ACC112 (cell line): ENCODE measurements at regions not wholly inside any gene's neighbourhood (a gene's known extent, or its start where the extent isn't known, plus 50 kb on each side); places are given as distances from the start of the nearest gene placed in this dataset.

Source experiments
- H2AFZ ChIP-seq: fragments of 200-600 bp; sonication (generic); one replicate; pipeline ENCODE4 v1.6.0; 2017; ENCODE audit warnings: antibody characterized with exemption, low read length; ENCODE audit not compliant: unreplicated experiment
- H3K27ac ChIP-seq: fragments of 200-600 bp; sonication (generic); 2 replicates; pipeline ENCODE4 v1.5.1; 2014; ENCODE audit warnings: low read depth, mild to moderate bottlenecking, antibody characterized with exemption, low read length, moderate library complexity
- H3K27me3 ChIP-seq: fragments of 200-600 bp; sonication (generic); 2 replicates; pipeline ENCODE4 v1.6.1; 2014; ENCODE audit warnings: mild to moderate bottlenecking, antibody characterized with exemption, low read length, moderate library complexity, mixed read lengths; ENCODE audit not compliant: insufficient read depth
- H3K36me3 ChIP-seq: fragments of 200-600 bp; sonication (generic); 2 replicates; pipeline ENCODE4 v1.6.1; 2016; ENCODE audit warnings: mild to moderate bottlenecking, antibody characterized with exemption, low read length, moderate library complexity, mixed read lengths; ENCODE audit not compliant: insufficient read depth
- H3K4me1 ChIP-seq: fragments of 200-600 bp; sonication (generic); one replicate; pipeline ENCODE4 v1.6.1; 2016; ENCODE audit warnings: low read length, mixed read lengths; ENCODE audit not compliant: insufficient read depth, unreplicated experiment, control insufficient read depth
- H3K4me3 ChIP-seq: fragments of 200-600 bp; sonication (generic); 2 replicates; pipeline ENCODE4 v1.5.1; 2014; ENCODE audit warnings: mild to moderate bottlenecking, low read depth, low read length
- H3K79me2 ChIP-seq: fragments of 200-600 bp; sonication (generic); one replicate; pipeline ENCODE4 v1.6.0; 2016; ENCODE audit warnings: low read length; ENCODE audit not compliant: control insufficient read depth, unreplicated experiment, insufficient read depth

GRCh38 chr18:40380686-40381439 lies 1574.2 kb upstream of the PIK3C3 start:
- H3K36me3 ChIP-seq = no peaks in the 10 kb centered on the region
- H3K27me3 ChIP-seq = no peaks in the 10 kb centered on the region
- no peak overlapping the region for H3K27ac ChIP-seq
- H2AFZ ChIP-seq = no peak overlapping the region
- no peaks in the 10 kb centered on the region for H3K79me2 ChIP-seq
- H3K4me3 ChIP-seq = no peak overlapping the region
- no peaks in the 10 kb centered on the region for H3K4me1 ChIP-seq

- Histone ChIP-seq H3K36me3 (no peaks in the 10 kb centered on the region), H3K4me3 (no peak overlapping the region), H3K79me2 (no peaks in the 10 kb centered on the region), H2AFZ (no peak overlapping the region), H3K4me1 (peaks cover 12% of the 10 kb centered on the region), H3K27ac (no peak overlapping the region), H3K27me3 (no peaks in the 10 kb centered on the region)
Measured at GRCh38 chr18:40375837-40376236, 1579.2 kb upstream of the PIK3C3 start.

GRCh38 chr18:40371673-40372072 lies 1583.4 kb upstream of the PIK3C3 start:
- H3K79me2 ChIP-seq = no peaks in the 10 kb centered on the region
- H3K4me3 ChIP-seq = no peak overlapping the region
- H3K27ac ChIP-seq = peak overlapping the region; percentile 31; the same call in 1 of the 2 replicates
- H3K36me3 ChIP-seq = no peaks in the 10 kb centered on the region
- no peak overlapping the region for H2AFZ ChIP-seq
- H3K27me3 ChIP-seq = no peaks in the 10 kb centered on the region
- peaks cover 12% of the 10 kb centered on the region for H3K4me1 ChIP-seq

DNA sequence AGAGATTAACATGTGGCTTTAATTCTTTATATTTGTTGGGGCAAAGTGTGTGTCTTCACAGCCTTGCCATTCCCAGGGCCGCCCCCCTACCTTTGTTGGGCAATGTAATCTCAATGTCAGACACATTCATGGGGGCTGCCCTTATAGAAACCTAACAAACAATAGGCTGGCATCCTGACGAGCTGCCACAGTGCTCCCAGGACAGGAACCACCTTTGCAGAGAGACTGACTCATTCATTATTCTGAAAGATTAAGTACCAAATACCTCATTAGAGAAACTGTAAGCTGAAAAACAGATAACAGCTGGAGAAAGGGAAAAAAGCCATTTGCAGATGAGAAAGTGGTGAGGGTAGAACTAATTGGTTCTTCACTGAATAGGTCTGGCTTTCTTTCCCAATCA lies 1587.5 kb upstream of the PIK3C3 start:
- no peak overlapping the region for H3K27ac ChIP-seq
- no peaks in the 10 kb centered on the region for H3K27me3 ChIP-seq
- H3K36me3 ChIP-seq = no peaks in the 10 kb centered on the region
- no peaks in the 10 kb centered on the region for H3K79me2 ChIP-seq
- H2AFZ ChIP-seq = no peak overlapping the region
- no peak overlapping the region for H3K4me3 ChIP-seq
- peaks cover 12% of the 10 kb centered on the region for H3K4me1 ChIP-seq

DNA sequence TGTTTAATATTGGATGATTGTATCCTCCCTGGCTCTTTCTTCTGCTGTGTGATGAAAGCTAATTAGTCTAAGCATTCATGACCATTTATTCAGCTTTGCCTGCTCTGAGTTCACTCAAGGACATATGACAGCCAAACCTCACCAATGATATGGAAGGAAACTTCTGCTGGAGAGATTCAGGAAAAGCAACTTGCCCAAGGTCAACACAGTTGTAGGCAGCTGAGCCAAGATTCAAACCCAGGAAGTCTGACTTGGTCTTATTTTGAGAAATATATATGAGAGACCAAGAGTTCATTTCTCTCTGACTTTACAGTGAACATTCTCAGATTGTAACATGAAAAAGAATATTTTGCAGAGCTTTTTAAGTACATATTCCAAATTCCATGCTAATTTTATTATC lies 1588.5 kb upstream of the PIK3C3 start:
- no peaks in the 10 kb centered on the region for H3K27me3 ChIP-seq
- no peak overlapping the region for H3K4me3 ChIP-seq
- no peak overlapping the region for H3K27ac ChIP-seq
- H2AFZ ChIP-seq = no peak overlapping the region
- H3K79me2 ChIP-seq = no peaks in the 10 kb centered on the region
- peaks cover 4% of the 10 kb centered on the region for H3K4me1 ChIP-seq
- H3K36me3 ChIP-seq = no peaks in the 10 kb centered on the region

DNA sequence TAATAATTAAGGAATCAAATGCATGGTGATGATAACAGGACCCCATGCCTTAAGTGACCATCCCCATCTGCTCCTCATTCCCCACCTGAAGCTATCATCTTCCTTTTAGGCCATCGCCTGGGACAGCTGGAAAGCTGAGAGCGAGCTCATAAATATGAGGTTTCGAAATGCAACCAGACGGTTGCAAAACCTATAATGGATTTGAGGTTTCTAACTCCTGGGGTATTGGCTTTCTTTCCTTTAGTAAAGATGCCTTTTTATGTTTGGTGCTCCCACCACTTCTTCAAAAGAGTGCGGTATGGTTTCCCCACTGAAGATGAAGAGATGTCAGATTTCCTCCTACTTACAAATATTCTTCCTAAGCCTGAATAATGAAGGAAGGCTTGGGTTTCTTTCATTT lies 1589.5 kb upstream of the PIK3C3 start:
- Histone ChIP-seq H3K36me3 (no peaks in the 10 kb centered on the region), H3K27me3 (no peaks in the 10 kb centered on the region), H3K4me3 (no peak overlapping the region), H3K27ac (no peak overlapping the region), H3K79me2 (no peaks in the 10 kb centered on the region), H2AFZ (no peak overlapping the region), H3K4me1 (no peaks in the 10 kb centered on the region)

- H3K27me3 ChIP-seq = no peaks in the 10 kb centered on the region
Measured at GRCh38 chr18:40360558-40360957, 1594.5 kb upstream of the PIK3C3 start.

GRCh38 chr18:40357536-40357935 lies 1597.5 kb upstream of the PIK3C3 start:
- H3K27me3 ChIP-seq = no peaks in the 10 kb centered on the region
- peaks cover 10% of the 10 kb centered on the region for H3K4me1 ChIP-seq
- H2AFZ ChIP-seq = no peak overlapping the region
- H3K27ac ChIP-seq = no peak overlapping the region
- H3K79me2 ChIP-seq = no peaks in the 10 kb centered on the region
- H3K36me3 ChIP-seq = no peaks in the 10 kb centered on the region
- no peak overlapping the region for H3K4me3 ChIP-seq

More at GRCh38 chr18:40360558-40360957, 1594.5 kb upstream of the PIK3C3 start:
- Histone ChIP-seq H3K4me1 (peaks cover 10% of the 10 kb centered on the region), H3K4me3 (no peak overlapping the region), H2AFZ (no peak overlapping the region), H3K36me3 (no peaks in the 10 kb centered on the region), H3K79me2 (no peaks in the 10 kb centered on the region), H3K27ac (no peak overlapping the region)

DNA sequence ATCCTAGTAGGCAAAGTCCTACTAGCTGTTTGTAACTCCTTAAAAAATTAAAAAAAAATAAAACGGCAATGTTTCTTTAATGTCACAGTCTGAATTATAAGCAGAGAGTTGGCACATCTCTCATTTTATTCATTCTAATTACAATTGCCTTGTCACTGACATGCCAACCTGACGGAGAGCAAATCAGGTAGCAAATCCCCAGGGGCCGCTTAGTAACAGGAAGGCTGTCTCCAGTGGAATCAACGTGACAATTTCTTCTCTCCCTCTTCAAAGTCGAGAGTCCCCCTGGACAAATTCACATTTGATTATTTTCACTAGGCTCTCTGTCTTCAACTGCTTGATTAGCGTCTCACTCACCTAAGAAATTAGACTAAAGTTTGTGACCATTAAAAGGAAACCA lies 1598.9 kb upstream of the PIK3C3 start:
- H3K4me3 ChIP-seq = no peak overlapping the region
- no peaks in the 10 kb centered on the region for H3K27me3 ChIP-seq
- H3K4me1 ChIP-seq = peaks cover 10% of the 10 kb centered on the region
- no peaks in the 10 kb centered on the region for H3K79me2 ChIP-seq
- no peak overlapping the region for H2AFZ ChIP-seq
- no peak overlapping the region for H3K27ac ChIP-seq
- H3K36me3 ChIP-seq = no peaks in the 10 kb centered on the region

- no peak overlapping the region for H3K4me3 ChIP-seq
- H3K79me2 ChIP-seq = no peaks in the 10 kb centered on the region
- H3K4me1 ChIP-seq = peaks cover 10% of the 10 kb centered on the region
- H3K27ac ChIP-seq = no peak overlapping the region
- H3K36me3 ChIP-seq = no peaks in the 10 kb centered on the region
- H2AFZ ChIP-seq = no peak overlapping the region
- no peaks in the 10 kb centered on the region for H3K27me3 ChIP-seq
Measured at GRCh38 chr18:40355726-40356125, 1599.3 kb upstream of the PIK3C3 start.

- Histone ChIP-seq H3K27me3 (no peaks in the 10 kb centered on the region; the same call in 1 of the 2 replicates), H3K27ac (no peak overlapping the region), H3K36me3 (no peaks in the 10 kb centered on the region), H3K4me3 (no peak overlapping the region), H3K79me2 (no peaks in the 10 kb centered on the region), H3K4me1 (no peaks in the 10 kb centered on the region), H2AFZ (no peak overlapping the region)
Measured at GRCh38 chr18:40348196-40348595, 1606.8 kb upstream of the PIK3C3 start.
